Stromal cell of bone marrow (primary cell): ENCODE measurements at regions not wholly inside any gene's neighbourhood (a gene's known extent, or its start where the extent isn't known, plus 50 kb on each side); places are given as distances from the start of the nearest gene placed in this dataset.
A peak's percentile ranks its signal among the peaks of the same experiment; 100 is the strongest.
"Not testable (repeated sequence)": the region's sequence is repeated elsewhere in the genome, so short reads cannot be mapped to it uniquely, and the experiment has no call there.

ENCODE experiments used
- DNase-seq: peaks from one replicate; pipeline ENCODE4 v3.0.0-alpha.2; 2012; ENCODE audit warnings: low read depth

- not testable (repeated sequence) for DNase-seq
Observed at GRCh38 chr17:21470422-21470821, 94.3 kb downstream of the KCNJ12 start.

- no peak for DNase-seq
Observed at GRCh38 chr17:21470861-21471260, 94.7 kb downstream of the KCNJ12 start.

- no peak for DNase-seq
Observed at GRCh38 chr17:21474815-21475214, 98.7 kb downstream of the KCNJ12 start.

GRCh38 chr17:21475571-21475970 lies 99.4 kb downstream of the KCNJ12 start:
- no peak for DNase-seq

- no peak for DNase-seq
Observed at GRCh38 chr17:21476867-21477266, 100.7 kb downstream of the KCNJ12 start.

- no peak for DNase-seq
Observed at GRCh38 chr17:21482189-21482865, 106.2 kb downstream of the KCNJ12 start.

GRCh38 chr17:21488043-21488442 lies 111.9 kb downstream of the KCNJ12 start:
- DNase-seq = not testable (repeated sequence)

GRCh38 chr17:21493993-21494392 lies 117.8 kb downstream of the KCNJ12 start:
- no peak for DNase-seq

GRCh38 chr17:21495281-21495680 lies 119.1 kb downstream of the KCNJ12 start:
- DNase-seq = no peak

- DNase-seq = no peak
Observed at GRCh38 chr17:21500064-21500463, 123.9 kb downstream of the KCNJ12 start.

- not testable (repeated sequence) for DNase-seq
Observed at GRCh38 chr17:21501927-21502700, 126.0 kb downstream of the KCNJ12 start.

GRCh38 chr17:21505819-21506815 lies 130.0 kb downstream of the KCNJ12 start:
- no peak for DNase-seq

- not testable (repeated sequence) for DNase-seq
Observed at GRCh38 chr17:21507806-21508205, 131.6 kb downstream of the KCNJ12 start.

GRCh38 chr17:21508211-21508610 lies 132.1 kb downstream of the KCNJ12 start:
- no peak for DNase-seq

- DNase-seq = not testable (repeated sequence)
Observed at GRCh38 chr17:21509356-21509755, 133.2 kb downstream of the KCNJ12 start.

GRCh38 chr17:21510686-21511362 lies 134.7 kb downstream of the KCNJ12 start:
- DNase-seq = no peak

- peak; percentile 54 for DNase-seq
Observed at GRCh38 chr17:21511363-21512195, 135.4 kb downstream of the KCNJ12 start.

- DNase-seq = no peak
Observed at GRCh38 chr17:21512307-21513011, 136.3 kb downstream of the KCNJ12 start.

GRCh38 chr17:21513012-21513570 lies 136.9 kb downstream of the KCNJ12 start:
- peak; percentile 31 for DNase-seq

GRCh38 chr17:21514567-21514966 lies 138.4 kb downstream of the KCNJ12 start:
- DNase-seq = not testable (repeated sequence)
